Parathyroid adenoma (tissue), 2 donors: ENCODE measurements at regions not wholly inside any gene's neighbourhood (a gene's known extent, or its start where the extent isn't known, plus 50 kb on each side); places are given as distances from the start of the nearest gene placed in this dataset.

Experiments
- H2AFZ ChIP-seq: fragments of 300-600 bp; sonication (generic); one replicate; pipeline ENCODE4 v1.7.0; 2017; ENCODE audit warnings: antibody characterized with exemption, mild to moderate bottlenecking
- H3K27ac ChIP-seq: fragments of 300-600 bp; sonication (generic); one replicate; pipeline ENCODE4 v1.7.0; 2017
- H3K27me3 ChIP-seq: fragments of 300-600 bp; sonication (generic); one replicate; pipeline ENCODE4 v1.7.0; 2017; ENCODE audit warnings: low read length; ENCODE audit not compliant: control insufficient read depth, insufficient read depth
- H3K36me3 ChIP-seq: fragments of 300-600 bp; sonication (generic); one replicate; pipeline ENCODE4 v1.7.0; 2017; ENCODE audit warnings: low read length; ENCODE audit not compliant: control insufficient read depth, insufficient read depth
- H3K4me1 ChIP-seq: fragments of 300-600 bp; sonication (generic); one replicate; pipeline ENCODE4 v1.7.0; 2017; ENCODE audit warnings: control low read depth
- H3K4me2 ChIP-seq: fragments of 300-600 bp; sonication (generic); one replicate; pipeline ENCODE4 v1.7.0; 2017; ENCODE audit warnings: low read length
- H3K4me3 ChIP-seq: fragments of 300-600 bp; sonication (generic); one replicate; pipeline ENCODE4 v1.7.0; 2017; ENCODE audit warnings: low read depth, low read length
- H3K79me2 ChIP-seq: fragments of 300-600 bp; sonication (generic); one replicate; pipeline ENCODE4 v1.7.0; 2017; ENCODE audit warnings: control low read depth
- H3K9ac ChIP-seq: fragments of 300-600 bp; sonication (generic); one replicate; pipeline ENCODE4 v1.7.0; 2017; ENCODE audit warnings: mild to moderate bottlenecking
- H3K9me3 ChIP-seq: fragments of 300-600 bp; sonication (generic); one replicate; pipeline ENCODE4 v1.7.0; 2017; ENCODE audit warnings: low read length; ENCODE audit not compliant: control insufficient read depth
- TF ChIP-seq, protein P1 (sequence below): fragments of 300-600 bp; sonication (generic); IDR thresholded peaks from one replicate; pipeline ENCODE4 v1.7.0; 2017; ENCODE audit warnings: antibody characterized with exemption, mild to moderate bottlenecking
- donor health status: primary hyperparathyroidism.

DNA sequence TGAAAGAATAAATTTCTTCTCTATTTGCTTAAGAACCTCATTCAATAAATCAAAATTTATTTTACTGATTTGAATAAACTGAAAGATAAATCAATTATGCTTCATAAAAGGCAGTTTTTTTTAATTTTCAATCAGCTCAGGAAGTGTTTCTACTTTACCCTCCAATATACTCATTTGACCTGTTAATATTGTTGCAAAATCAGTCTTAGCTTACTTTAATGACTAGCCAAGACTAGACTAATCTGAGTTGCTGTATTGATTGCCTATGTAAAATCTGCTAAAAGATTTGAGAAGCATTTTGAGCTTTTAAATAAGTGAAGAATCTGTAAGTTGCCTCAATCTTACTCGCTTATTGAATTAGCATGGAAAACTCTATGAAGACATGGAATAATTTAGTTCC, 179.1 kb upstream of the LYPLAL1 start:
- no peaks in the 10 kb centered on the region for H3K79me2 ChIP-seq
- H3K27me3 ChIP-seq, result no peaks in the 10 kb centered on the region
- H3K9ac ChIP-seq, result no peak overlapping the region
- H3K27ac ChIP-seq, result no peak overlapping the region
- H3K36me3 ChIP-seq, result no peaks in the 10 kb centered on the region
- H3K4me2 ChIP-seq, result no peak overlapping the region
- TF ChIP-seq, protein P1, sequence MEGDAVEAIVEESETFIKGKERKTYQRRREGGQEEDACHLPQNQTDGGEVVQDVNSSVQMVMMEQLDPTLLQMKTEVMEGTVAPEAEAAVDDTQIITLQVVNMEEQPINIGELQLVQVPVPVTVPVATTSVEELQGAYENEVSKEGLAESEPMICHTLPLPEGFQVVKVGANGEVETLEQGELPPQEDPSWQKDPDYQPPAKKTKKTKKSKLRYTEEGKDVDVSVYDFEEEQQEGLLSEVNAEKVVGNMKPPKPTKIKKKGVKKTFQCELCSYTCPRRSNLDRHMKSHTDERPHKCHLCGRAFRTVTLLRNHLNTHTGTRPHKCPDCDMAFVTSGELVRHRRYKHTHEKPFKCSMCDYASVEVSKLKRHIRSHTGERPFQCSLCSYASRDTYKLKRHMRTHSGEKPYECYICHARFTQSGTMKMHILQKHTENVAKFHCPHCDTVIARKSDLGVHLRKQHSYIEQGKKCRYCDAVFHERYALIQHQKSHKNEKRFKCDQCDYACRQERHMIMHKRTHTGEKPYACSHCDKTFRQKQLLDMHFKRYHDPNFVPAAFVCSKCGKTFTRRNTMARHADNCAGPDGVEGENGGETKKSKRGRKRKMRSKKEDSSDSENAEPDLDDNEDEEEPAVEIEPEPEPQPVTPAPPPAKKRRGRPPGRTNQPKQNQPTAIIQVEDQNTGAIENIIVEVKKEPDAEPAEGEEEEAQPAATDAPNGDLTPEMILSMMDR, result no peak
- H3K9me3 ChIP-seq, result no peaks in the 10 kb centered on the region
- no peak overlapping the region for H3K4me3 ChIP-seq
- H3K4me1 ChIP-seq, result no peaks in the 10 kb centered on the region
- H2AFZ ChIP-seq, result no peak overlapping the region

DNA sequence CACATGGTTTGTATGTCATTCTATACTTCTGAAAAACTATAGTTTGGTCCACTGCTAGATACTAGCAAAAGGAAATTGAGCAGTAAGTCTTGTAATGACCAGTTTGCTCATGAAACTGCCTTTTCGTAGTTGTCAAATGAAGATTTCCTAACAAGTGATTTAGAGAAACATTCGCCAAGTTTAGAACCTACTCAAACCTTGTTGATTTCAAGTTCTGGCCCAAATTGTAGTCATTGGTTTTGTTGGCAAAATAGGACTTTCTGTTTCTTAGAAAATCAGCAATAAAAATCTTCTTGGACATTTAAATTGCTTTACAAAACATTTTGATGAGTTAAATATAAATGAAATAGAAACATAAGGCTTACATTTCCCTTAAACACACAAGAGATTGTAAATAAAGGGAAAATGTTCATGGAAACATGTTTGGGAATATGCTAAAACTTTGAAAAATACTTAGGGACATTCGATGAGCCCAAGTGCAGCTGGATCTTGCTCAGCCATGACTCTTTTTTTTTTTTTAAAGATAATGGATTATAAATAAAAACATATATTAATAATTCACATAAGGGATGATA, 178.5 kb upstream of the LYPLAL1 start:
- no peaks in the 10 kb centered on the region for H3K4me1 ChIP-seq
- no peak overlapping the region for H3K27ac ChIP-seq
- H3K9ac ChIP-seq, result no peak overlapping the region
- no peaks in the 10 kb centered on the region for H3K79me2 ChIP-seq
- H3K27me3 ChIP-seq, result no peaks in the 10 kb centered on the region
- H3K4me3 ChIP-seq, result no peak overlapping the region
- no peaks in the 10 kb centered on the region for H3K36me3 ChIP-seq
- TF ChIP-seq, protein P1, result no peak
- H3K9me3 ChIP-seq, result no peaks in the 10 kb centered on the region
- H2AFZ ChIP-seq, result no peak overlapping the region
- H3K4me2 ChIP-seq, result no peak overlapping the region

DNA sequence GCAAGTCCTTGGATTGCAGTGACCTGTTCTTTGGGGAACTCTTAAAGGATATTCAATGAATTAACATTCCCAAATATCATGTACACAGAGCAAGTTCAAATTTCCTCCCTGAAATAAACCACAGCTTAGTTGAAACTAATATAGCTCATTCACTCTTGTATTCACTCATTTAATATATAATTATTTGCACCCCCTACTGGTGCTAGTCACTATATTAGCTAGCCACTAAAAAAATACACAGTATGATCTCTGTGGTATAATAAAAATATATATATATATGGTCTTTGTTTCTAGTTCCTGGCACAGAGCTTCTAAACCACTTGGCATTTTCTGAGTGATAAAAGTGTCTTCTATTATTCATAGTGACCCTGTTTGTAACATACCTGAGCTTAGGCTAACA, 177.3 kb upstream of the LYPLAL1 start:
- Histone ChIP-seq H2AFZ (no peak overlapping the region), H3K9me3 (no peaks in the 10 kb centered on the region), H3K4me2 (no peak overlapping the region), H3K36me3 (no peaks in the 10 kb centered on the region), H3K4me3 (no peak overlapping the region), H3K27ac (no peak overlapping the region), H3K9ac (no peak overlapping the region), H3K79me2 (no peaks in the 10 kb centered on the region), H3K4me1 (no peaks in the 10 kb centered on the region), H3K27me3 (no peaks in the 10 kb centered on the region)
- TF ChIP-seq, protein P1, result no peak

DNA sequence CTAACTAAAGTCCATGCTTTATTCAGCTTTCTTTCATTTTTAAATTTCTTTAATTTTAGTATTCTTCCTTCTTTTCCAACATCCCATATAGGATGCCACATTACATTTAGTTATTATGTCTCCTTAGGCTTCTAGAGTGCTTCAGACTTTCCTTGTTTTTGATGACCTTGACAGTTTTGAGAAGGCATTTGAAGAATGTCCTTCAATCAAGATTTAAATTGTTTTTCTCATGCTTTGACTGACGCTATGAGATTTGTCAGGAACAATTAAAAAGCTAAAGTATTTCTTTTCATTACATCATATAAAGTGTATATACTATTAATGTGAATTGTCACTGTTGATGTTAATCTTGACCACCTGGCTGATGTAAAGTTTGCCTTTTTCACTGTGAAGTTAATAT, 173.7 kb upstream of the LYPLAL1 start:
- no peak overlapping the region for H3K27ac ChIP-seq
- H2AFZ ChIP-seq, result no peak overlapping the region
- TF ChIP-seq, protein P1, result no peak
- no peaks in the 10 kb centered on the region for H3K36me3 ChIP-seq
- no peaks in the 10 kb centered on the region for H3K4me1 ChIP-seq
- H3K79me2 ChIP-seq, result no peaks in the 10 kb centered on the region
- no peak overlapping the region for H3K4me3 ChIP-seq
- H3K9me3 ChIP-seq, result no peaks in the 10 kb centered on the region
- no peak overlapping the region for H3K9ac ChIP-seq
- no peaks in the 10 kb centered on the region for H3K27me3 ChIP-seq
- H3K4me2 ChIP-seq, result no peak overlapping the region

DNA sequence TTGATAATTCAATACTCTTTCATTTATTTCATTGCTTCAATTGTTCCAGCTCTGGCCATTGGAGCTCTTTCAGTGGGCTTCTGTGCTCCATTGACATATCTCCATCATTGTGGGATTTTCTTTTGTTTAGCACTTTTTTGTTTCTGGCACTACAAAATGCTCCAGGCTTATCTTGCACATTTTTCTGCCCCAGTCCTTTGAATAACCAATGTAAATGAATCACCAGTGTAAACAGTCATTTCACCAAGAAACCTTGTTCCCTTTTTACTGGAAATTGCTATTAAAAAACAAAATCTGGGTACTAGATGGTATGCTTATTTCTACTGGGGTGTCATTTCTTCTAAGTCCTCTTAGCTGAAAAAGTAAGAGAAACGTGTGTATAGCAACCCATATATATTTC, 173.0 kb upstream of the LYPLAL1 start:
- no peaks in the 10 kb centered on the region for H3K4me1 ChIP-seq
- no peak overlapping the region for H3K27ac ChIP-seq
- no peaks in the 10 kb centered on the region for H3K27me3 ChIP-seq
- H3K79me2 ChIP-seq, result no peaks in the 10 kb centered on the region
- H3K9ac ChIP-seq, result no peak overlapping the region
- TF ChIP-seq, protein P1, result no peak
- H3K4me3 ChIP-seq, result no peak overlapping the region
- H2AFZ ChIP-seq, result no peak overlapping the region
- H3K4me2 ChIP-seq, result no peak overlapping the region
- no peaks in the 10 kb centered on the region for H3K9me3 ChIP-seq
- no peaks in the 10 kb centered on the region for H3K36me3 ChIP-seq
